H1 (cell line): ENCODE measurements at regions not wholly inside any gene's neighbourhood (a gene's known extent, or its start where the extent isn't known, plus 50 kb on each side); places are given as distances from the start of the nearest gene placed in this dataset.

ENCODE experiments used
- FOSL1 ChIP-seq: IDR thresholded peaks from 2 replicates; pipeline ENCODE4 v1.6.1; 2011; ENCODE audit warnings: mild to moderate bottlenecking, low read depth, low read length, moderate library complexity; ENCODE audit not compliant: insufficient read depth
- HDAC2 ChIP-seq, 2 experiments: fragments of 300-600 bp in 1 of 2; sonication (generic) in 1 of 2; IDR thresholded peaks; 2 replicates each; pipeline ENCODE4 v1.6.1; 2011 to 2012; ENCODE audit warnings: low read depth in 2 of 2, low read length in 2 of 2, mild to moderate bottlenecking in 2 of 2, moderate library complexity in 2 of 2, borderline replicate concordance in 1 of 2, inconsistent platforms in 1 of 2

GRCh38 chr7:10588084-10588483, 385.6 kb upstream of the PHF14 start:
- no peak for TF ChIP-seq HDAC2 (IDR thresholded peaks at IDR 0.05; ENCODE audit: borderline replicate concordance in 1 of 2, low read depth in 2 of 2, low read length in 2 of 2)
- TF ChIP-seq FOSL1, result no peak
